ENCODE measurements at regions not wholly inside any gene's neighbourhood (a gene's known extent, or its start where the extent isn't known, plus 50 kb on each side); places are given as distances from the start of the nearest gene placed in this dataset.

DNA sequence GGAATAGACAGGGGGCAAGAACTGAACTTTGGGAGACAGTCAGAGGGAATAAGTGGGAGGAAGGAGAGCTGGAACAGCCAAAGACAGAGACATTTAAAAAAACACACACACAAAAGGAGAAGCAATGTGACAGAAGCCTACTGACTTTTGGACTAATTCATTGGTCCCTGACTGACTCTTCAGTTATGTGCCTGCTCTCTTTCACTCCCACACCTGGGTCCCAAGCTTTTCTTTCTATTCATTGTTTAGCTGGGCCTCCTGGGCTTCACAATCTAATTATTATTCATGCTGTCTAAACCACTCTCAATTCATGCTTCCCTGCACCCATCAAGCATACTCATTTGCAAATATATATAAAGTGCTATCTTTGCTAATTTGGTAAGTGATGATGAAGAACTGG is 139.2 kb upstream of the IRS4 start:
- TF ChIP-seq, protein P1, sequence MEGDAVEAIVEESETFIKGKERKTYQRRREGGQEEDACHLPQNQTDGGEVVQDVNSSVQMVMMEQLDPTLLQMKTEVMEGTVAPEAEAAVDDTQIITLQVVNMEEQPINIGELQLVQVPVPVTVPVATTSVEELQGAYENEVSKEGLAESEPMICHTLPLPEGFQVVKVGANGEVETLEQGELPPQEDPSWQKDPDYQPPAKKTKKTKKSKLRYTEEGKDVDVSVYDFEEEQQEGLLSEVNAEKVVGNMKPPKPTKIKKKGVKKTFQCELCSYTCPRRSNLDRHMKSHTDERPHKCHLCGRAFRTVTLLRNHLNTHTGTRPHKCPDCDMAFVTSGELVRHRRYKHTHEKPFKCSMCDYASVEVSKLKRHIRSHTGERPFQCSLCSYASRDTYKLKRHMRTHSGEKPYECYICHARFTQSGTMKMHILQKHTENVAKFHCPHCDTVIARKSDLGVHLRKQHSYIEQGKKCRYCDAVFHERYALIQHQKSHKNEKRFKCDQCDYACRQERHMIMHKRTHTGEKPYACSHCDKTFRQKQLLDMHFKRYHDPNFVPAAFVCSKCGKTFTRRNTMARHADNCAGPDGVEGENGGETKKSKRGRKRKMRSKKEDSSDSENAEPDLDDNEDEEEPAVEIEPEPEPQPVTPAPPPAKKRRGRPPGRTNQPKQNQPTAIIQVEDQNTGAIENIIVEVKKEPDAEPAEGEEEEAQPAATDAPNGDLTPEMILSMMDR (IDR thresholded peaks at IDR 0.05; ENCODE audit: insufficient read depth, low read depth, low read length): no peak
- TF ChIP-seq EZH2 (IDR thresholded peaks at IDR 0.05; ENCODE audit: insufficient read depth, low read length): no peak
